ENCODE measurements at regions not wholly inside any gene's neighbourhood (a gene's known extent, or its start where the extent isn't known, plus 50 kb on each side); places are given as distances from the start of the nearest gene placed in this dataset.

DNA sequence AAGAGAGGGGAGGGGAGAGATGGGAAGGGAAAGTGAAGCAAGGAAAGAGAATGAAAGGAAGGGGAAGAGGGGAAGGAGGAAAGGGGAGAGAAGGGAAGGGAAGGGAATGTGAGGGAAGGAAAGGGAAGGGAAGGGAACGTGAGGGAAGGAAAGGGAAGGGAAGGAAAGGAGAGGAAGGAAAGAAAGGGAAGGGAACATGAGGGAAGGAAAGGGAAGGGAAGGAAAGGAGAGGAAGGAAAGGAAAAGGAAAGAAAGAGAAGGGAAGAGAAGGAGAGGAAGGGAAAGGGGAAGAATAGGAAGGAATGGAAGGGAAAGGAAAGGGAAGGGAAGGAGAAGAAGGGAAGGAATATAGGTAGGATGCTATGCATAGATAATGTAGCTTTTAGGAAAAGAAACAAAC, 139.7 kb upstream of the PTER start:
- TF ChIP-seq, protein P1, sequence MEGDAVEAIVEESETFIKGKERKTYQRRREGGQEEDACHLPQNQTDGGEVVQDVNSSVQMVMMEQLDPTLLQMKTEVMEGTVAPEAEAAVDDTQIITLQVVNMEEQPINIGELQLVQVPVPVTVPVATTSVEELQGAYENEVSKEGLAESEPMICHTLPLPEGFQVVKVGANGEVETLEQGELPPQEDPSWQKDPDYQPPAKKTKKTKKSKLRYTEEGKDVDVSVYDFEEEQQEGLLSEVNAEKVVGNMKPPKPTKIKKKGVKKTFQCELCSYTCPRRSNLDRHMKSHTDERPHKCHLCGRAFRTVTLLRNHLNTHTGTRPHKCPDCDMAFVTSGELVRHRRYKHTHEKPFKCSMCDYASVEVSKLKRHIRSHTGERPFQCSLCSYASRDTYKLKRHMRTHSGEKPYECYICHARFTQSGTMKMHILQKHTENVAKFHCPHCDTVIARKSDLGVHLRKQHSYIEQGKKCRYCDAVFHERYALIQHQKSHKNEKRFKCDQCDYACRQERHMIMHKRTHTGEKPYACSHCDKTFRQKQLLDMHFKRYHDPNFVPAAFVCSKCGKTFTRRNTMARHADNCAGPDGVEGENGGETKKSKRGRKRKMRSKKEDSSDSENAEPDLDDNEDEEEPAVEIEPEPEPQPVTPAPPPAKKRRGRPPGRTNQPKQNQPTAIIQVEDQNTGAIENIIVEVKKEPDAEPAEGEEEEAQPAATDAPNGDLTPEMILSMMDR (conservative IDR thresholded peaks at IDR 0.05; ENCODE audit: low read length), result no peak
- H3K4me3 ChIP-seq (ENCODE audit: low read length), result no peak overlapping the region
- no peak for DNase-seq (ENCODE audit: low read depth)

DNA sequence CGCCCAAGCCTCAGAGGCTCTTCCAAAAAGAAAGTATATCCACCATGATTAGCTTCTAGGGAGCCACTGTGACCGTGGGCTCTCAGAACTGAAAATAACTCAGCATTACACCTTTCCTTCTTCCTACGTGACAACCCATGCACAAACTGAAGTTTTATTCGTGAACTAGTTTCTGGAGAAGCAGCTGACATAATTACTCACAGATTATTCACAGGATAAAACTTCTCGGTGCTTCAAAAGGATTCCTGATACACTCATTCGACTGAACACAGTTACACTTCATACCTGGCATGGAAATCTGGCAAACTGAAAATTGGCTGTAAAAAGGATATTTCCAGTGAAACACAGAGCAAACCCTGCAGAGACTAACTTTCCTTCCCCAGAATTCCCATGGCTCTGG, 139.2 kb upstream of the PTER start:
- TF ChIP-seq, protein P1 (conservative IDR thresholded peaks at IDR 0.05; ENCODE audit: low read length), result no peak
- H3K4me3 ChIP-seq (ENCODE audit: low read length), result no peak overlapping the region
- no peak for DNase-seq (ENCODE audit: low read depth)

DNA sequence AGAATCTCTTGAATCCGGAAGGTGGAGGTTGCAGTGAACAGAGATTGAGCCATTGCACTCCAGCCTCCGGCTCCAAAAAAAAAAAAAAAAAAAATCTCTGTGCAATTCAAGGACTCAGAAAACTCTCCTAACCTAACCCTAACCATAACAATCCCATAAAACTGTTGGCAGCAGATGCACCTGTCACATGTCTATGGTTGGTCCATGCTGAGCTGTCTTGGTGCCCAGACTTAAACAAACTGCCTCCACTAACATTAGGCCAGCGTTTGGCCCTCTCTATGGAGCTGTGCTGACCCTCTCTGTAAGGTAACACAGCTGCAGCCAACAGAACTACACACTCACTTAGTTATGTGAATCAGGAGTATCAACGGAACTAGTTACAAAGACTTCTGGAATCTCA, 132.5 kb upstream of the PTER start:
- H3K4me3 ChIP-seq (ENCODE audit: low read length), result no peak overlapping the region
- DNase-seq (ENCODE audit: low read depth), result no peak
- TF ChIP-seq, protein P1 (conservative IDR thresholded peaks at IDR 0.05; ENCODE audit: low read length), result no peak

DNA sequence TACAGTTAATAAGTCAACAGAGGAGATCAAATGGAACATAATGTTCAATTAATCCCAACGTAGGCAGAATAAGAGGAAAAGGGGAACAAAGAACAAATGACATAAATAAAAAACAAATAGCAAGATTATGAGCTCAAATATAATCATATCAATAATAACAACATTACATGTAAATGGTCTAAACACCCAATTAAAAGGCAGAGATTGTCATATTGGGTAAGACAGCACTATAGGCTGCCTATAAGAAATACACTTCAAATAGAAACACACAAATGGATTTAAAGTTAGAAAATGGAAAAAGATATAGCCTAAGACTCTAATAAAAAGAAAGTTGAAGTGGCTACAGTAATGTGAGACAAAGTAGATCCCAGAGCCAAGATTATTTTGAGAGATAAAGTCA, 126.4 kb upstream of the PTER start:
- no peak for DNase-seq (ENCODE audit: low read depth)
- TF ChIP-seq, protein P1 (conservative IDR thresholded peaks at IDR 0.05; ENCODE audit: low read length), result no peak
- no peak overlapping the region for H3K4me3 ChIP-seq (ENCODE audit: low read length)

DNA sequence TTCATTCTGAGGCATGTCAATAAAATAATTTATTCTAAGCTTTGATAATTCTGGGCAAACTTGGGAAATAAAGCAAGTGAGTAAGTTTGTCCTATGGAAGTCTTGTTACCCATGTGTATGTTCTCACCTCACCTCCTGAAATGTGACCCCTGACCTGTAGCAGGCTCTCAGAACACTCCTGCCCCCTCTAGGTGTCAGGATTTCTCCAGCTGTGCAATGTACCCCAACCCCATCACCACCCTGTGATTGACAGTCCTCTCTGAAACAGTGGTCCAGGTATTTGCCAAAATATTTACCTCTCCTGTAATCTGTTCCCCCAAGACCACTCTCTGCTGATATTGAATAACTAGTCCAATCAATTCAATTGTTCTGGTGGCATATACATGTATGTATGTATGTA, 122.6 kb upstream of the PTER start:
- H3K4me3 ChIP-seq (ENCODE audit: low read length), result no peak overlapping the region
- no peak for DNase-seq (ENCODE audit: low read depth)
- TF ChIP-seq, protein P1 (conservative IDR thresholded peaks at IDR 0.05; ENCODE audit: low read length), result no peak

DNA sequence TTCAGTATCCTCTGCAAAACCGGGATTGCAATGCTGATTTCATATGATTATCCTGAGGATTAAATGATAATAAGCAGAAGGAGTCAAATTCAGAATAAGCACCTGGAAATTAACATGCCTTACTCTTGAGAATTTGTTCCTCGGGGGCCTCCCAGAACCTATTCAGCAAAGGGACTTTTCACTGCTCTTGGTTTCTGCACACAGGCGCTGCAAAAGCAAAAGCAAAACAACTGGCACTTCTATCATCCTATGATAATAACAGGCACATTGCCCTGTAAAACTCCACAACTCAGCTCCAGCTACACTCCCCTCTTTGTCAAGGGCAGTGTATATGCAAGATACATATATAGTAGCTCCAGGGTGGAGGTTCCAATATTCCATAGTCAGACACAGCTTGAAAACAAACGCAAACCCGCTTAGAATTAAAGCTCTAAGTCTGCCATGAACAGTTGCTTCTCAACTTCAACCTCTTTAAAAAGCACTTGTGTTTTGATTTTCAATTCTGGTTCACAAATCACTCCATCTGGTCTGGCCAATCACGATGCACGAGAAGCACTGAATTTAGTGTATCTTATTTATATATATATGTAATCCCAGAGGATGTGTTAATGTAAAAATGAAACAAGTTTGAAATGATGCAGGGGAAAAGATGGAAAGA, 119.9 kb upstream of the PTER start:
- TF ChIP-seq, protein P1 (conservative IDR thresholded peaks at IDR 0.05; ENCODE audit: low read length), result no peak
- H3K4me3 ChIP-seq (ENCODE audit: low read length), result no peak overlapping the region
- no peak for DNase-seq (ENCODE audit: low read depth)

DNA sequence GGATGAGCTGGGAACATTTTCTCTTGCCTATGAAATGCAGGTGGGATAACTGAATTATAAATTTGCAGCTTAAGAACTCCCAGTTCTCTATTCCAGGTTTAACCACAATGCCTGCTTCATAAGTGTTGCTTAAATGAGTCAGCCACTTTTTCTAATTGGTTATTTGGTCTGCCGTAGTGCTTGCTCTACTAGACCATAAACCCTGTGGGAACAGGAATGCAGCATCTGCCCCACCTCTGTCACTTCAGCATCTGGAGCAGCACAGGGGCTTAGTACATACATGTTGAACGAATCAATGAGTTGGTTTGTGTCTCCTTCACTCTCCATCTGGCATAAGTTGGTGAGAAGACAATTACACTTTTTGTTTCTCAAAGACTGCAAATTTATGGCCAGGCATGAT, 95.2 kb upstream of the PTER start:
- TF ChIP-seq, protein P1 (conservative IDR thresholded peaks at IDR 0.05; ENCODE audit: low read length), result no peak
- no peak for DNase-seq (ENCODE audit: low read depth)
- no peak overlapping the region for H3K4me3 ChIP-seq (ENCODE audit: low read length)
